H9 (cell line): ENCODE measurements at regions not wholly inside any gene's neighbourhood (a gene's known extent, or its start where the extent isn't known, plus 50 kb on each side); places are given as distances from the start of the nearest gene placed in this dataset.

Experiments used
- DNase-seq: peaks from one replicate; pipeline ENCODE4 v3.0.0-alpha.2; 2017
- H2AFZ ChIP-seq: one replicate; pipeline ENCODE4 v1.6.1; 2013; ENCODE audit warnings: mild to moderate bottlenecking, low read length, control low read depth, moderate library complexity
- H2AK5ac ChIP-seq: 2 replicates; pipeline ENCODE4 v1.6.1; 2013; ENCODE audit warnings: low read length, control low read depth, mixed read lengths; ENCODE audit not compliant: insufficient read length
- H2BK120ac ChIP-seq: one replicate; pipeline ENCODE4 v1.6.1; 2013; ENCODE audit warnings: low read depth, mild to moderate bottlenecking, low read length, control low read depth, inconsistent platforms; ENCODE audit not compliant: poor library complexity, severe bottlenecking
- H2BK12ac ChIP-seq: 2 replicates; pipeline ENCODE4 v1.6.1; 2013; ENCODE audit warnings: low read length, control low read depth, mixed read lengths, low read depth; ENCODE audit not compliant: insufficient read length
- H2BK15ac ChIP-seq: 2 replicates; pipeline ENCODE4 v1.6.1; 2013; ENCODE audit warnings: low read depth, low read length, control low read depth
- H2BK20ac ChIP-seq: one replicate; pipeline ENCODE4 v1.6.1; 2013; ENCODE audit warnings: low read depth, mild to moderate bottlenecking, low read length, control low read depth, inconsistent platforms; ENCODE audit not compliant: poor library complexity, severe bottlenecking
- H2BK5ac ChIP-seq: 2 replicates; pipeline ENCODE4 v1.6.1; 2013; ENCODE audit warnings: low read length, control low read depth, mixed read lengths; ENCODE audit not compliant: insufficient read length
- H3K14ac ChIP-seq: 2 replicates; pipeline ENCODE4 v1.6.1; 2013; ENCODE audit warnings: low read length, control low read depth; ENCODE audit not compliant: insufficient read depth
- H3K18ac ChIP-seq: 2 replicates; pipeline ENCODE4 v1.6.1; 2013; ENCODE audit warnings: low read depth, mild to moderate bottlenecking, mixed read lengths, low read length, control low read depth; ENCODE audit not compliant: insufficient read length
- H3K23ac ChIP-seq: 2 replicates; pipeline ENCODE4 v1.6.1; 2013; ENCODE audit warnings: low read length, control low read depth, mixed read lengths, low read depth; ENCODE audit not compliant: insufficient read length
- H3K23me2 ChIP-seq: 2 replicates; pipeline ENCODE4 v1.6.1; 2013; ENCODE audit warnings: low read depth, mild to moderate bottlenecking, mixed read lengths, low read length, control low read depth; ENCODE audit not compliant: insufficient read length, poor library complexity, severe bottlenecking
- H3K27ac ChIP-seq: 2 replicates; pipeline ENCODE4 v1.5.1; 2013; ENCODE audit warnings: low read length, control low read depth, mixed read lengths, low read depth; ENCODE audit not compliant: insufficient read length
- H3K27me3 ChIP-seq: 2 replicates; pipeline ENCODE4 v1.6.1; 2013; ENCODE audit warnings: low read length, control low read depth, inconsistent platforms; ENCODE audit not compliant: insufficient read depth
- H3K4ac ChIP-seq: 2 replicates; pipeline ENCODE4 v1.6.1; 2013; ENCODE audit warnings: low read depth, mild to moderate bottlenecking, control low read depth, inconsistent platforms, low read length, moderate library complexity
- H3K4me1 ChIP-seq: 2 replicates; pipeline ENCODE4 v1.6.1; 2013; ENCODE audit warnings: low read length, control low read depth, inconsistent platforms; ENCODE audit not compliant: insufficient read depth
- H3K4me2 ChIP-seq: 2 replicates; pipeline ENCODE4 v1.6.1; 2013; ENCODE audit warnings: low read length, control low read depth, mixed read lengths; ENCODE audit not compliant: insufficient read length, insufficient read depth
- H3K56ac ChIP-seq: 2 replicates; pipeline ENCODE4 v1.6.1; 2013; ENCODE audit warnings: low read depth, mild to moderate bottlenecking, mixed read lengths, low read length, control low read depth; ENCODE audit not compliant: insufficient read length
- H3K79me1 ChIP-seq: 2 replicates; pipeline ENCODE4 v1.6.1; 2013; ENCODE audit warnings: low read depth, mild to moderate bottlenecking, moderate library complexity, low read length, control low read depth, inconsistent platforms; ENCODE audit not compliant: insufficient read depth, poor library complexity, severe bottlenecking
- H3K79me2 ChIP-seq: 2 replicates; pipeline ENCODE4 v1.6.1; 2013; ENCODE audit warnings: low read length, control low read depth, inconsistent platforms; ENCODE audit not compliant: insufficient read depth
- H3K9ac ChIP-seq: 2 replicates; pipeline ENCODE4 v1.6.1; 2013; ENCODE audit warnings: low read length, control low read depth, mixed read lengths; ENCODE audit not compliant: insufficient read length; ENCODE audit errors: extremely low read depth
- H3K9me3 ChIP-seq: one replicate; pipeline ENCODE4 v1.6.1; 2013; ENCODE audit warnings: low read depth, low read length, inconsistent platforms; ENCODE audit not compliant: control insufficient read depth
- H3T11ph ChIP-seq: one replicate; pipeline ENCODE4 v1.6.1; 2013; ENCODE audit warnings: mild to moderate bottlenecking, low read length, control low read depth, inconsistent platforms
- H4K20me1 ChIP-seq: one replicate; pipeline ENCODE4 v1.6.1; 2013; ENCODE audit not compliant: control insufficient read depth, insufficient read length, insufficient read depth
- H4K5ac ChIP-seq: 2 replicates; pipeline ENCODE4 v1.6.1; 2013; ENCODE audit warnings: low read depth, mild to moderate bottlenecking, mixed read lengths, low read length, control low read depth; ENCODE audit not compliant: insufficient read length
- H4K8ac ChIP-seq: replicated peaks from 2 replicates; pipeline ENCODE4 v1.6.1; 2013; ENCODE audit warnings: low read length, control low read depth, mixed read lengths, low read depth; ENCODE audit not compliant: insufficient read length
- H4K91ac ChIP-seq: 2 replicates; pipeline ENCODE4 v1.6.1; 2013; ENCODE audit warnings: low read depth, mild to moderate bottlenecking, moderate library complexity, mixed read lengths, low read length, control low read depth; ENCODE audit not compliant: insufficient read length
- H3K27ac Mint-ChIP-seq, 3 experiments: 2 replicates in 2 of 3; 3 replicates in 1 of 3; pipeline ENCODE4 v1.8.0; 2020 to 2021; ENCODE audit warnings: mixed read lengths in 3 of 3, mild to moderate bottlenecking in 1 of 3, moderate library complexity in 1 of 3
- H3K27me3 Mint-ChIP-seq: 2 replicates; pipeline ENCODE4 v1.8.0; 2021; ENCODE audit warnings: low read depth, mild to moderate bottlenecking, moderate library complexity, mixed read lengths
- H3K36me3 Mint-ChIP-seq, 3 experiments: 2 replicates in 2 of 3; 3 replicates in 1 of 3; pipeline ENCODE4 v1.8.0; 2020 to 2021; ENCODE audit warnings: low read depth in 3 of 3, mixed read lengths in 3 of 3; ENCODE audit not compliant: insufficient read depth in 1 of 3
- H3K4me1 Mint-ChIP-seq, 2 experiments: 2 replicates each; pipeline ENCODE4 v1.8.0; 2020; ENCODE audit warnings: mixed read lengths in 2 of 2
- H3K4me3 Mint-ChIP-seq, 2 experiments: 2 replicates in 1 of 2; 3 replicates in 1 of 2; pipeline ENCODE4 v1.8.0; 2020 to 2021; ENCODE audit warnings: mild to moderate bottlenecking in 2 of 2, mixed read lengths in 2 of 2, moderate library complexity in 1 of 2
- H3K9me3 Mint-ChIP-seq, 2 experiments: 2 replicates in 1 of 2; 3 replicates in 1 of 2; pipeline ENCODE4 v1.8.0; 2020; ENCODE audit warnings: mild to moderate bottlenecking in 2 of 2, mixed read lengths in 2 of 2, moderate library complexity in 1 of 2
- WGBS: extraction: QIAGEN DNeasy Blood & Tissue Kit; methylation state at CpG from one replicate; pipeline ENCODE4 v1.1.7; 2013; ENCODE audit warnings: missing lambda C conversion rate, low lambda C conversion rate, mixed read lengths; ENCODE audit not compliant: insufficient read length; ENCODE audit errors: extremely low coverage; 5-methylcytosine and 5-hydroxymethylcytosine counted together
- TF ChIP-seq, protein P1 (sequence below): fragments of 200-600 bp; sonication (generic); conservative IDR thresholded peaks from 3 replicates; pipeline ENCODE4 v1.8.0; 2021; ENCODE audit warnings: antibody characterized with exemption, mild to moderate bottlenecking

- H4K5ac ChIP-seq, result no peak overlapping the region
- H3K4me2 ChIP-seq, result no peak overlapping the region
- no peaks in the 10 kb centered on the region for H3K4me1 ChIP-seq
- H3K27me3 ChIP-seq, result no peaks in the 10 kb centered on the region
- H3K14ac ChIP-seq, result no peak overlapping the region
- H2AK5ac ChIP-seq, result no peak overlapping the region
- no peaks in the 10 kb centered on the region for H3K79me2 ChIP-seq
- TF ChIP-seq, protein P1, sequence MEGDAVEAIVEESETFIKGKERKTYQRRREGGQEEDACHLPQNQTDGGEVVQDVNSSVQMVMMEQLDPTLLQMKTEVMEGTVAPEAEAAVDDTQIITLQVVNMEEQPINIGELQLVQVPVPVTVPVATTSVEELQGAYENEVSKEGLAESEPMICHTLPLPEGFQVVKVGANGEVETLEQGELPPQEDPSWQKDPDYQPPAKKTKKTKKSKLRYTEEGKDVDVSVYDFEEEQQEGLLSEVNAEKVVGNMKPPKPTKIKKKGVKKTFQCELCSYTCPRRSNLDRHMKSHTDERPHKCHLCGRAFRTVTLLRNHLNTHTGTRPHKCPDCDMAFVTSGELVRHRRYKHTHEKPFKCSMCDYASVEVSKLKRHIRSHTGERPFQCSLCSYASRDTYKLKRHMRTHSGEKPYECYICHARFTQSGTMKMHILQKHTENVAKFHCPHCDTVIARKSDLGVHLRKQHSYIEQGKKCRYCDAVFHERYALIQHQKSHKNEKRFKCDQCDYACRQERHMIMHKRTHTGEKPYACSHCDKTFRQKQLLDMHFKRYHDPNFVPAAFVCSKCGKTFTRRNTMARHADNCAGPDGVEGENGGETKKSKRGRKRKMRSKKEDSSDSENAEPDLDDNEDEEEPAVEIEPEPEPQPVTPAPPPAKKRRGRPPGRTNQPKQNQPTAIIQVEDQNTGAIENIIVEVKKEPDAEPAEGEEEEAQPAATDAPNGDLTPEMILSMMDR, result no peak
- Mint-ChIP-seq H3K4me1 (no peaks in the 10 kb centered on the region), H3K4me3 (no peak overlapping the region), H3K27me3 (no peaks in the 10 kb centered on the region), H3K27ac (no peak overlapping the region), H3K36me3 (no peaks in the 10 kb centered on the region; a peak in 1 of 7 replicates), H3K9me3 (no peaks in the 10 kb centered on the region)
- no peak overlapping the region for H3K4ac ChIP-seq
- H3K27ac ChIP-seq, result no peak overlapping the region
- H3T11ph ChIP-seq, result no peak overlapping the region
- H3K56ac ChIP-seq, result no peak overlapping the region
- no peak overlapping the region for H3K23ac ChIP-seq
- H2BK15ac ChIP-seq, result no peak overlapping the region
- DNase-seq, result no peak
- no peak overlapping the region for H2BK5ac ChIP-seq
- H2BK120ac ChIP-seq, result no peak overlapping the region
- no peak overlapping the region for H4K8ac ChIP-seq
- H2BK20ac ChIP-seq, result no peak overlapping the region
- no CpG with 5 or more reads among the region's 2 CpGs for WGBS
- no peaks in the 10 kb centered on the region for H4K20me1 ChIP-seq
- no peak overlapping the region for H2AFZ ChIP-seq
- no peaks in the 10 kb centered on the region for H3K23me2 ChIP-seq
- no peak overlapping the region for H4K91ac ChIP-seq
- no peak overlapping the region for H3K18ac ChIP-seq
- H3K9me3 ChIP-seq, result no peaks in the 10 kb centered on the region
- no peaks in the 10 kb centered on the region for H3K79me1 ChIP-seq
- H2BK12ac ChIP-seq, result no peak overlapping the region
- no peak overlapping the region for H3K9ac ChIP-seq
These were observed 336.4 kb upstream of the AGA start for GRCh38 chr4:177778623-177779022.
